Fibroblast of pulmonary artery (primary cell): ENCODE measurements at regions not wholly inside any gene's neighbourhood (a gene's known extent, or its start where the extent isn't known, plus 50 kb on each side); places are given as distances from the start of the nearest gene placed in this dataset.

Experiments used
- DNase-seq: peaks from one replicate; pipeline ENCODE4 v3.0.0-alpha.2; 2010; ENCODE audit warnings: low read depth
- H3K4me3 ChIP-seq: replicated peaks from 2 replicates; pipeline ENCODE4 v1.5.1; 2011; ENCODE audit warnings: low read depth, mild to moderate bottlenecking, control low read depth, low read length, moderate library complexity
- TF ChIP-seq, protein P1 (sequence below): IDR thresholded peaks from 2 replicates; pipeline ENCODE4 v1.5.1; 2011; ENCODE audit warnings: mild to moderate bottlenecking, control low read depth, low read length, inconsistent platforms; ENCODE audit errors: missing control alignments

DNA sequence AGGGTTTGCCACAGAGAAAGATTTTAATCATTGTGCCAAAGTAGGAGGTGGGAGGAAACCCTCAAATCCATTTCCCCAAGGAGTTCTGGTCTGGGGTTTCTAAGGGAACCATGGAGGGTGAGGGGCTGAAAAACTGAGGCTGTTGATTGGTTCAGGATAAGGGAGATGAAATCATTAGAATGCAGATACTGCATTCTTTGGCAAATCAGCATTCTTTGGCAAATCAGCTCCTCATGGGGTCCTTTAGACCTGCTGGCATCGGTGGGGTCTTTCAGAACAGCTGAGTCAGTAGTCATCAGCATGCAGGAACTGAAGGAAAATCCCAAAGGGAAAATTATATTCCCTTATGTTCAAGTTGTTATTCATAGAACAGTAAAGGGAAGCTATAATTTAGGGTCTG lies 585.5 kb downstream of the ISL1 start:
- TF ChIP-seq, protein P1, sequence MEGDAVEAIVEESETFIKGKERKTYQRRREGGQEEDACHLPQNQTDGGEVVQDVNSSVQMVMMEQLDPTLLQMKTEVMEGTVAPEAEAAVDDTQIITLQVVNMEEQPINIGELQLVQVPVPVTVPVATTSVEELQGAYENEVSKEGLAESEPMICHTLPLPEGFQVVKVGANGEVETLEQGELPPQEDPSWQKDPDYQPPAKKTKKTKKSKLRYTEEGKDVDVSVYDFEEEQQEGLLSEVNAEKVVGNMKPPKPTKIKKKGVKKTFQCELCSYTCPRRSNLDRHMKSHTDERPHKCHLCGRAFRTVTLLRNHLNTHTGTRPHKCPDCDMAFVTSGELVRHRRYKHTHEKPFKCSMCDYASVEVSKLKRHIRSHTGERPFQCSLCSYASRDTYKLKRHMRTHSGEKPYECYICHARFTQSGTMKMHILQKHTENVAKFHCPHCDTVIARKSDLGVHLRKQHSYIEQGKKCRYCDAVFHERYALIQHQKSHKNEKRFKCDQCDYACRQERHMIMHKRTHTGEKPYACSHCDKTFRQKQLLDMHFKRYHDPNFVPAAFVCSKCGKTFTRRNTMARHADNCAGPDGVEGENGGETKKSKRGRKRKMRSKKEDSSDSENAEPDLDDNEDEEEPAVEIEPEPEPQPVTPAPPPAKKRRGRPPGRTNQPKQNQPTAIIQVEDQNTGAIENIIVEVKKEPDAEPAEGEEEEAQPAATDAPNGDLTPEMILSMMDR: no peak
- H3K4me3 ChIP-seq: no peak overlapping the region
- DNase-seq: no peak

DNA sequence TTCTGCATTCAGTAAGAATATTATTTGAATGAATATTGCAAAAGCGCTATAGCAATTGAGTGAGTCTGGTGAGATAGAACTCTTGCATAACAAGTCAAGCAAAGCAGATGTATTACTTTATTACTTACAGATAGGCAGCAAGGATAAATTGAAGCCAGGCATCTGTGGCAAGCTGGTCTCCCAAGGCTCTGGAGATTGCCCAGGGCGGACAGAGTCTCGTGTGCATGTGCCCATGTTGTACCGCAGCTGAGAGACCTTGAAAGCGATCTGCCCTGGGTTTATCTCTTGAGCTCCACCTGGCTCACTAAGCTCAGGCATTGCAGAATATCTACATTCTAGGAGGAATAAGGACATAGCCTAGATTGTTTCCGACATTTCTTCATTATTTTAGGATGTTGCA lies 591.6 kb downstream of the ISL1 start:
- no peak overlapping the region for H3K4me3 ChIP-seq
- TF ChIP-seq, protein P1: no peak
- no peak for DNase-seq

DNA sequence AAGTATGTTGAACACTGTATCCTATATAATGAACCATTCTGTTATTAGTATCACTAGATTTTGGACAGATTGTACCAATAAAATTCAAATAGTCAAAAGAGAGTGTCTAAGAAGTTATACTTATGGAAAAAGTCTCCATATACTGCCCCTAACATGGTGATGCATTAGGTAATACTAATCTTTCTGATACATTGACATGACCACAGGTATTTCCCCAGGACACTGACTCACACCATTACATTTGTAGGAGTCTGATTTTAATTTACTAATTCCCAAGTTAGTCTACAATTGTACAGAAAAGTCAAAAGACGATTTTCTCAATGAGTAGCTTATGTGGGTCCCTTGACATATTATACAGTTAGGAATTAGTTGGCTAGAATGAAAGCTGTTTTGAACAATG lies 593.8 kb downstream of the ISL1 start:
- no peak overlapping the region for H3K4me3 ChIP-seq
- TF ChIP-seq, protein P1: no peak
- DNase-seq: no peak

DNA sequence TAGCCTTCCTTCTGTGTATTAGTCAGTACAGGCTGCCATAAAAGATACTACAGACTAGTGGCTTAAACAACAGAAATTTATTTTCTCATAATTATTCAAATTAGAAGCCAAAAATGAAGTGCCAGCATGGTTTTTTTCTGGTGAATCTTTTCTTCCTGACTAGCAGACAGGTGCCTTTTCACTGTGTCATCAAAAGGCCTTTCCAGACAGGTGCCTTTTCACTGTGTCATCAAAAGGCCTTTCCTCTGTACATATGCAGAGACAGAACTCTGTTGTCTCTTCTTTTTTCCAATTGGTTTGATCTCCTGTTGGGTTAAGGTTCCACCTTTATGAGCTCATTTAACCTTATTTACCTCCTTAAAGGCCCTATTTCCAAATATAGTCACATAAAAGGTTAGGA lies 599.9 kb downstream of the ISL1 start:
- H3K4me3 ChIP-seq: no peak overlapping the region
- TF ChIP-seq, protein P1: no peak
- DNase-seq: no peak

DNA sequence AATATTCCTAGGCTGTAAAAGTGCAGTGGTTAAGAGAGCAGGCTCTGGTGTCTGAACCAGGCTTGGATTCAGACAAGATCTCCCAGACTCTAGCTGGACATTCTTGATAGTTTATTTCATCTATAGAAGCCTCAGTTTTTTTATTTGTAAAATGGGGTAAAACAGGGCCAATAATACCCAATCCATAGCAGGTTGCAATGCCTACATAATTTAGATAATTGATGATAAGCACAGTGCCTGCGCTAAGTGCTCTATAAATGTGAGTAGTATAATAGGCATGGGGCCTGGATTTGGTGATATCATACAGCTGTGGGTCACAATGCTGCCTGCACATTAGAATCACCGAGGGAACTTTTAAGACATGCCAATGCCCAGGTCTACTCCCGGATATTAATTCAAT lies 603.5 kb downstream of the ISL1 start:
- TF ChIP-seq, protein P1: no peak
- DNase-seq: no peak
- H3K4me3 ChIP-seq: no peak overlapping the region

DNA sequence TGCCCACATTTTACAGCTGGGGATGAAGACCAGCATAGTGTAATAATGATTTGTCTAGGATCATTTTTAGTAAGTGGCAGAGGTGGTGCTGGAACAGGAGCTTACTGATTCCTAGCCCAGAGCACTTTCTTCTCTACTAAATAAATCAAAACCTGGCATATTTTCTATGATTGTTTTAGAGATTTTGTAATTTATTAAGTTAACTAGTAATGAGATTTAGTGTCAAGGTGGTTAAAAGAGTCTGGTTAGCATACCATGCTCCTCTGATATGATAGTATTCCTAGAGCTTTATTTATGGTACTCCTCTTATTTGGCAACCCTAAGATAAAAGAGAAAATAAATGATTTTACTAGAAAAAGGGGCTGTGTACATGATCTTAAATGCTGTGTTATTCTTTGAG lies 604.0 kb downstream of the ISL1 start:
- no peak overlapping the region for H3K4me3 ChIP-seq
- TF ChIP-seq, protein P1: no peak

DNA sequence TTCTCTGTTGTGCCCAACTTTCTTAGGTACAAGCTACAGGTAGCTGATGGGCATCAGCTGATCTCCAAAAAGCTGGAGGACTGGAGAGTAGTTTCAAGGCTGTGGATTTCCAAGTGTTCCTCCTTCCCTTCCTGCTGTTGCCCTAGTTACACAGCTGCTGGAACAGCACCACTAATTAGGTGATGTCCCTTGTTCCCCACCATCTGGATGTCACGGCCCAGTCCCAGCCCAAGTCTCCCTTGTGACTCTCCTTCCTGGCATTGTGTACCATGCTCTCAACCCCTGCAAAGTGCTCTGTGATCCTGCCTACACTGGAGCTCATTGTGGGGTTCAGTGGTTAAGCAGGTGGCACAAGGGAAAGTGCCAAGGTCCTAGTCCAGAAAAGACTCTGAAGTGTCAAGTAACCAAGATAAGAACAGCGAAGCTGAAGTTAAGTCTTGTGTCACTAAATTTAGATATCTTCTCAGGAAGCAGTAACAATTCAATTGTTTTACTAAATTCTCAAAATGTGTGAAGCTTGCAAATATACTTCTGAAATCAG lies 604.5 kb downstream of the ISL1 start:
- no peak for DNase-seq
- no peak overlapping the region for H3K4me3 ChIP-seq
- TF ChIP-seq, protein P1: no peak

More for the DNA sequence above, 604.0 kb downstream of the ISL1 start:
- DNase-seq: no peak
